ENCODE measurements at regions not wholly inside any gene's neighbourhood (a gene's known extent, or its start where the extent isn't known, plus 50 kb on each side); places are given as distances from the start of the nearest gene placed in this dataset.

DNA sequence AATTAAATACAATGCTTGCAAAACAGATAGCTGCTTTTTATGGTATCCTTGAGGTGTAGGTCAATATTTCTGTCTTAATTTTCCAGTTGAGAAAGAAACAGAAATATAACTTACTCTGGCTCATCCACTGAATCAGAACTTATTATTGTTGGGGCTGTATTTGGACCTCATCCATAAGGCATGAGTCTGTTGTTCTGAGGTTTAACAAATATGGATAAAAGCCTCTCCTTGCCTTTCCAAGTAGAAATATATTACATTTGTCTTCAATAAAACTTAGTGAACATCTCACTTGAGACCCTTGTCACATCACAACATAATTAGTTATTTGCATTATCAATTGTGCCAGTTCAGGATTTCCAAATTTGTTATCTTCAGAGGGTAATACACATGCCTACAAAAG is 525.8 kb downstream of the AGTPBP1 start:
- DNase-seq, result no peak
- H2AFZ ChIP-seq (ENCODE audit: insufficient read depth, low read depth, low read length, poor library complexity, severe bottlenecking), result no peak overlapping the region
- H3K27me3 ChIP-seq (replicated peaks in 1 of 4; ENCODE audit: control extremely low read depth in 1 of 4, control insufficient read depth in 3 of 4, insufficient read depth in 4 of 4, low read length in 3 of 4), result no peaks in the 10 kb centered on the region
- Mint-ChIP-seq H3K4me3 (no peak overlapping the region), H3K27ac (no peak overlapping the region), H3K27me3 (no peaks in the 10 kb centered on the region), H3K4me1 (no peaks in the 10 kb centered on the region), H3K9me3 (ENCODE audit: insufficient read depth) (no peaks in the 10 kb centered on the region)
- intact Hi-C loops (cut with micrococcal nuclease), result no loop called here
- no peak overlapping the region for H3K27ac ChIP-seq (ENCODE audit: low read length in 2 of 2)
- no peaks in the 10 kb centered on the region for H3K9me3 ChIP-seq (ENCODE audit: control extremely low read depth in 1 of 3, control insufficient read depth in 2 of 3, insufficient read depth in 1 of 3, low read length in 2 of 3)
- H4K20me1 ChIP-seq (ENCODE audit: control insufficient read depth, insufficient read depth, low read length, poor library complexity, severe bottlenecking), result no peaks in the 10 kb centered on the region
- H3K4me3 ChIP-seq (ENCODE audit: control extremely low read depth in 1 of 5, extremely low read depth in 1 of 5, insufficient read depth in 1 of 5, low read depth in 2 of 5, low read length in 4 of 5), result no peak overlapping the region
- POLR2A ChIA-PET, result no interaction called here
- no peak overlapping the region for H3K4me2 ChIP-seq (replicated peaks; ENCODE audit: low read depth, low read length, poor library complexity, severe bottlenecking)
- H3K4me1 ChIP-seq (ENCODE audit: control insufficient read depth in 2 of 2, insufficient read depth in 2 of 2, low read length in 2 of 2), result no peaks in the 10 kb centered on the region
- ATAC-seq (ENCODE audit: low read depth), result no peak
- TF ChIP-seq CTCF (IDR thresholded peaks at IDR 0.05) (no peak), EZH2 (IDR thresholded peaks at IDR 0.05; ENCODE audit: borderline replicate concordance, insufficient read depth, low read depth, low read length, poor library complexity, severe bottlenecking) (no peak)
- H3K9ac ChIP-seq (ENCODE audit: low read length), result no peak overlapping the region
- CTCF ChIA-PET, result no interaction called here
- H3K36me3 ChIP-seq (replicated peaks in 1 of 2; ENCODE audit: control extremely low read depth in 1 of 2, control insufficient read depth in 1 of 2, extremely low read depth in 1 of 2, insufficient read depth in 2 of 2, low read length in 1 of 2), result no peaks in the 10 kb centered on the region
- H3K79me2 ChIP-seq (ENCODE audit: control insufficient read depth, insufficient read depth, low read length), result no peaks in the 10 kb centered on the region

DNA sequence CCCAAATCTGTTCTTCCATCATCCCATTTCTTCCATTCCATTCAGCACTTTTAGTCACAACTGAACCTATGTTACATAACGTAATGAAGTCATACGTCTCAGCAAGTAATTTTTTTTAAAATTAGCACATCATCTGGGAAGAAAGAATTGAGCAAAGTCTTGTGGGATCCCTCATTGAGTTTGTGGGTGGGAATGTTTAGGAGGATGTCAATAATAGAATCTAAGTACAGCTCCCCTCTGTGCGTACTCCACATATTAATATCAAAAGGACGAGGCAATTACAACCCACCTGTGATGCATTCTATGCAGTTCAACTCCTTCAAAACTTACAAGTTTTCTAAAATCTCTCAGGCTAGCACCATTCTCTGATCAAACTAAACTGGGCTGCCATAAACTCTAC is 526.3 kb downstream of the AGTPBP1 start:
- Histone ChIP-seq H3K9ac (ENCODE audit: low read length) (no peak overlapping the region), H3K4me1 (ENCODE audit: control insufficient read depth in 2 of 2, insufficient read depth in 2 of 2, low read length in 2 of 2) (no peaks in the 10 kb centered on the region), H2AFZ (ENCODE audit: insufficient read depth, low read depth, low read length, poor library complexity, severe bottlenecking) (no peak overlapping the region), H3K27me3 (replicated peaks in 1 of 4; ENCODE audit: control extremely low read depth in 1 of 4, control insufficient read depth in 3 of 4, insufficient read depth in 4 of 4, low read length in 3 of 4) (no peaks in the 10 kb centered on the region), H3K9me3 (ENCODE audit: control extremely low read depth in 1 of 3, control insufficient read depth in 2 of 3, insufficient read depth in 1 of 3, low read length in 2 of 3) (no peaks in the 10 kb centered on the region), H4K20me1 (ENCODE audit: control insufficient read depth, insufficient read depth, low read length, poor library complexity, severe bottlenecking) (no peaks in the 10 kb centered on the region), H3K4me3 (ENCODE audit: control extremely low read depth in 1 of 5, extremely low read depth in 1 of 5, insufficient read depth in 1 of 5, low read depth in 2 of 5, low read length in 4 of 5) (no peak overlapping the region), H3K27ac (ENCODE audit: low read length in 2 of 2) (no peak overlapping the region), H3K4me2 (replicated peaks; ENCODE audit: low read depth, low read length, poor library complexity, severe bottlenecking) (no peak overlapping the region), H3K79me2 (ENCODE audit: control insufficient read depth, insufficient read depth, low read length) (no peaks in the 10 kb centered on the region), H3K36me3 (replicated peaks in 1 of 2; ENCODE audit: control extremely low read depth in 1 of 2, control insufficient read depth in 1 of 2, extremely low read depth in 1 of 2, insufficient read depth in 2 of 2, low read length in 1 of 2) (no peaks in the 10 kb centered on the region)
- no peak for TF ChIP-seq EZH2 (IDR thresholded peaks at IDR 0.05; ENCODE audit: borderline replicate concordance, insufficient read depth, low read depth, low read length, poor library complexity, severe bottlenecking)
- no peak for TF ChIP-seq CTCF (IDR thresholded peaks at IDR 0.05)
- H3K4me3 Mint-ChIP-seq, result no peak overlapping the region
- ChIA-PET CTCF (no interaction called here), POLR2A (no interaction called here)
- no peak for ATAC-seq (ENCODE audit: low read depth)
- 90% methylated on average over 2 of the region's 4 CpGs for WGBS (ENCODE audit: insufficient coverage)
- no peaks in the 10 kb centered on the region for H3K4me1 Mint-ChIP-seq
- intact Hi-C loops (cut with micrococcal nuclease), result no loop called here
- DNase-seq, result no peak
- H3K9me3 Mint-ChIP-seq (ENCODE audit: insufficient read depth), result no peaks in the 10 kb centered on the region
- no peaks in the 10 kb centered on the region for H3K27me3 Mint-ChIP-seq
- no peak overlapping the region for H3K27ac Mint-ChIP-seq

Measured in B cell (primary cell).